OCI-LY3 (cell line): ENCODE measurements at regions not wholly inside any gene's neighbourhood (a gene's known extent, or its start where the extent isn't known, plus 50 kb on each side); places are given as distances from the start of the nearest gene placed in this dataset.

Experiments
- H2AFZ ChIP-seq: fragments of 200-600, 300-600 bp; shearing (Covaris generic); 2 replicates; pipeline ENCODE4 v1.6.0; 2014; ENCODE audit warnings: antibody characterized with exemption, low read depth, low read length
- H3K27ac ChIP-seq: fragments of 200-600, 300-600 bp; sonication (generic); 2 replicates; pipeline ENCODE4 v1.5.1; 2014; ENCODE audit warnings: mild to moderate bottlenecking, low read length, moderate library complexity, mixed read lengths
- H3K27me3 ChIP-seq: fragments of 200-600, 300-600 bp; sonication (generic); 2 replicates; pipeline ENCODE4 v1.6.1; 2014; ENCODE audit warnings: low read depth, low read length, mixed read lengths
- H3K36me3 ChIP-seq: fragments of 200-600, 300-600 bp; sonication (generic); replicated peaks from 2 replicates; pipeline ENCODE3; 2014; ENCODE audit warnings: low read depth, low read length, mixed read lengths
- H3K4me1 ChIP-seq: fragments of 300-600, 200-600 bp; sonication (generic); 2 replicates; pipeline ENCODE4 v1.6.1; 2014; ENCODE audit warnings: low read length, mixed read lengths
- H3K4me2 ChIP-seq: fragments of 200-600, 300-600 bp; sonication (generic); 2 replicates; pipeline ENCODE4 v1.6.1; 2014; ENCODE audit warnings: low read length, mixed read lengths
- H3K4me3 ChIP-seq: fragments of 300-600, 200-600 bp; sonication (generic); 2 replicates; pipeline ENCODE4 v1.5.1; 2014; ENCODE audit warnings: antibody characterized with exemption, mild to moderate bottlenecking, low read length, moderate library complexity
- H3K79me2 ChIP-seq: fragments of 300-600, 200-600 bp; shearing (Covaris generic); 2 replicates; pipeline ENCODE4 v1.6.1; 2014; ENCODE audit warnings: mild to moderate bottlenecking, low read length, mixed read lengths
- H3K9ac ChIP-seq: fragments of 300-600, 200-600 bp; shearing (Covaris generic); 2 replicates; pipeline ENCODE4 v1.6.0; 2014; ENCODE audit warnings: mild to moderate bottlenecking, low read length, moderate library complexity
- H3K9me3 ChIP-seq: fragments of 200-600, 300-600 bp; shearing (Covaris generic); 2 replicates; pipeline ENCODE4 v1.6.1; 2014; ENCODE audit warnings: low read length, mixed read lengths; ENCODE audit not compliant: insufficient read depth
- H4K20me1 ChIP-seq: fragments of 200-600, 300-600 bp; sonication (generic); 2 replicates; pipeline ENCODE4 v1.6.1; 2016; ENCODE audit warnings: low read length, mixed read lengths; ENCODE audit not compliant: insufficient read depth
- EZH2phosphoT487 ChIP-seq: fragments of 200-600 bp; shearing (Covaris generic); IDR thresholded peaks from 2 replicates; pipeline ENCODE4 v1.6.1; 2018; ENCODE audit warnings: antibody characterized with exemption, mixed run types, low read depth
- TF ChIP-seq, protein P1 (sequence below): fragments of 200-600, 300-600 bp; sonication (generic); IDR thresholded peaks from 2 replicates; pipeline ENCODE4 v1.5.1; 2014; ENCODE audit warnings: antibody characterized with exemption, low read length, low read depth

DNA sequence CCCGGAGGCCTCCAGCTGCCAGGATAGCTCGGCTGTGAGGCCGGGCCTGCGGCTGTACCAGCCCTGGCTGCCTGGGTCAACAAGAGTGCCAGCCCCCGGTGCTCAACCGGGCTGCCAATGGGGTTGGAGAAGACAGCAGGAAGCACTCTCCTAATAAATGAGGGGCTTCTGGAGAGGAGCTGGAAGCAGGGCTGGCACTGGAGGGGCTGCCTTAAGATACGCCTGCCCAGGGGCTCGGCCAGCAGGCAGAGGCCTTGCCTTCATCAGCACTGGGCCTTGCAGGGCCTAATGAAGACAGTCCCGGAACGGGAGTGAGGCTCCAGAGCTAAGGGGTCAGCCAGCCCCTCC is 73.6 kb downstream of the TEX51 start:
- Histone ChIP-seq H3K36me3 (no peaks in the 10 kb centered on the region), H3K4me2 (peak overlapping the region; percentile 88), H3K9me3 (no peaks in the 10 kb centered on the region), H2AFZ (peak overlapping the region; percentile 88), H3K4me1 (peaks cover 3% of the 10 kb centered on the region; the same call in 1 of the 2 replicates), H3K27me3 (peaks cover 20% of the 10 kb centered on the region; the same call in 1 of the 2 replicates), H4K20me1 (no peaks in the 10 kb centered on the region), H3K4me3 (peak overlapping the region; percentile 76), H3K27ac (no peak overlapping the region), H3K79me2 (no peaks in the 10 kb centered on the region), H3K9ac (peak overlapping the region; percentile 61)
- TF ChIP-seq EZH2phosphoT487 = no peak
- TF ChIP-seq, protein P1, sequence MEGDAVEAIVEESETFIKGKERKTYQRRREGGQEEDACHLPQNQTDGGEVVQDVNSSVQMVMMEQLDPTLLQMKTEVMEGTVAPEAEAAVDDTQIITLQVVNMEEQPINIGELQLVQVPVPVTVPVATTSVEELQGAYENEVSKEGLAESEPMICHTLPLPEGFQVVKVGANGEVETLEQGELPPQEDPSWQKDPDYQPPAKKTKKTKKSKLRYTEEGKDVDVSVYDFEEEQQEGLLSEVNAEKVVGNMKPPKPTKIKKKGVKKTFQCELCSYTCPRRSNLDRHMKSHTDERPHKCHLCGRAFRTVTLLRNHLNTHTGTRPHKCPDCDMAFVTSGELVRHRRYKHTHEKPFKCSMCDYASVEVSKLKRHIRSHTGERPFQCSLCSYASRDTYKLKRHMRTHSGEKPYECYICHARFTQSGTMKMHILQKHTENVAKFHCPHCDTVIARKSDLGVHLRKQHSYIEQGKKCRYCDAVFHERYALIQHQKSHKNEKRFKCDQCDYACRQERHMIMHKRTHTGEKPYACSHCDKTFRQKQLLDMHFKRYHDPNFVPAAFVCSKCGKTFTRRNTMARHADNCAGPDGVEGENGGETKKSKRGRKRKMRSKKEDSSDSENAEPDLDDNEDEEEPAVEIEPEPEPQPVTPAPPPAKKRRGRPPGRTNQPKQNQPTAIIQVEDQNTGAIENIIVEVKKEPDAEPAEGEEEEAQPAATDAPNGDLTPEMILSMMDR = no peak

DNA sequence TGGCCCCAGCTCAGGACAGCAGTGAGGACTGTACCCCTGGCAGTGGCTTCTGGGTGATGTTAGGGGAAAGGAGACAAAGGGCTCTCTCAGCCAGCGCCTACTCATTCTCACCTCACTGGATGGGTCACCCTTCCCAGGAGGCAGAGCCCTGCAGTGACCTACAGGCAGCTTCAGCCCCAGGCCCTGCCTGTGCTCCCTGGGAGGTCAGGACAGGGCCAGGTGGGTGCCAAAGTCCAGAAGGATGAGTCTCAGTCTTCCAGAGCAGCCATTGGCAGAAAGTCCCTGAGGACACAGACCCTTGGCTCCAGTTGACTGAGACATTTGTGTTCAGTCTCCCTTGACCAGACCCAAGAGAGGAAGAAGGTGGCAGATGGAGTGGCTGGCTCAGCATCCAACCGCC is 75.1 kb downstream of the TEX51 start:
- Histone ChIP-seq H3K36me3 (no peaks in the 10 kb centered on the region), H3K27me3 (peaks cover 20% of the 10 kb centered on the region; the same call in 1 of the 2 replicates), H3K9me3 (no peaks in the 10 kb centered on the region), H3K27ac (no peak overlapping the region), H2AFZ (no peak overlapping the region), H3K4me3 (no peak overlapping the region), H3K79me2 (no peaks in the 10 kb centered on the region), H3K4me2 (no peak overlapping the region), H3K4me1 (peaks cover 3% of the 10 kb centered on the region; the same call in 1 of the 2 replicates), H3K9ac (no peak overlapping the region), H4K20me1 (no peaks in the 10 kb centered on the region)
- no peak for TF ChIP-seq EZH2phosphoT487
- TF ChIP-seq, protein P1 = no peak

DNA sequence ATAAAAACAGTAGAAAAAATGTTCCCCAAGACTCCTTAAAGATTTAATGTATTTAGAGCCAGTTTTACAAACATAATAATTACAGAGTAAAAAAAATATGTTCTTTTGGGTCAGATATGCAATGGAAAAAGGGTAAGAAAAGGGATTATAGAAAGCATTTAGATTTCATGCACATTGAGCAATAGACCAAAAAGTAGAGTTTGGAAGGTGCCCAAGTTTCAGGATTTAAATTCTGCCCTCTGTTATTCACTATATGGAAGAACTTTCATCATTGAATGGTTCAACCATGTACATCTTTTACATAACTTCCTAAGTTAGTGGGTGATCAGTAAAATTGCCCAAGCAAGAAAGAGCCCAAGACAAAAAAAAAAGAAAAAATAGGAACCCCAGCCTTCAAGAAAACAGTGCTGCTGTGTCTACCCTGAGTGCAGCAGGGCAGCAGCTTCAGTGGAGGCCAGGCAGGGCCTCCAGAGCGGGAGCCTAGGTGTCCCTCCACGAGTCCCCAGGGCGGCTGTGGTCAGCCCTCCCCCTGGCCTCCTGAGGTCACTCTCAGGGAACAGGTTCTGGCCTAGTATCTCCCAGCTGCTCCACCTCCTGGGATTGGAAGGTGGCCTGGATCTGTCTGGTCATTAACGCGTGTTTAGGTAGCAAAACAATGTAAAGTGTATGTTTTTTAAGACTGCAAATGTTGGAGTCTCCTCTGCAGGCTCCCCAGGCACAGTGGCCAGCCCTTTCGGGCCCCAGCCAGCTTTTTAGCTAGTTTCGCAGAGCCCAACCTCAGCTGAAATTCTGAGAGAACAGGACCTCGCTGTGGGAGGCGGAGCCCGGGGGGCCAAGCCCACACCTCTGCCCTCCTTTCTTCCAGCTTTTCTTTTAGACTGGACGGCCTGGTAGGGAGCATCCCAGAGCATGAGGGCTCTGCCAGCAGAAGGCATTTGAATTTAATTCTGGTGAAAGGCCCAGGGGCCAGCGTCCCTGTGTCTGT is 77.3 kb downstream of the TEX51 start:
- H2AFZ ChIP-seq = no peak overlapping the region
- no peak overlapping the region for H3K9ac ChIP-seq
- H3K27ac ChIP-seq = no peak overlapping the region
- no peaks in the 10 kb centered on the region for H3K79me2 ChIP-seq
- no peaks in the 10 kb centered on the region for H3K36me3 ChIP-seq
- peaks cover 3% of the 10 kb centered on the region; the same call in 1 of the 2 replicates for H3K27me3 ChIP-seq
- TF ChIP-seq EZH2phosphoT487 = no peak
- TF ChIP-seq, protein P1 = no peak
- no peaks in the 10 kb centered on the region for H3K9me3 ChIP-seq
- H3K4me2 ChIP-seq = no peak overlapping the region
- no peak overlapping the region for H3K4me3 ChIP-seq
- H3K4me1 ChIP-seq = peaks cover 3% of the 10 kb centered on the region; the same call in 1 of the 2 replicates
- H4K20me1 ChIP-seq = no peaks in the 10 kb centered on the region

DNA sequence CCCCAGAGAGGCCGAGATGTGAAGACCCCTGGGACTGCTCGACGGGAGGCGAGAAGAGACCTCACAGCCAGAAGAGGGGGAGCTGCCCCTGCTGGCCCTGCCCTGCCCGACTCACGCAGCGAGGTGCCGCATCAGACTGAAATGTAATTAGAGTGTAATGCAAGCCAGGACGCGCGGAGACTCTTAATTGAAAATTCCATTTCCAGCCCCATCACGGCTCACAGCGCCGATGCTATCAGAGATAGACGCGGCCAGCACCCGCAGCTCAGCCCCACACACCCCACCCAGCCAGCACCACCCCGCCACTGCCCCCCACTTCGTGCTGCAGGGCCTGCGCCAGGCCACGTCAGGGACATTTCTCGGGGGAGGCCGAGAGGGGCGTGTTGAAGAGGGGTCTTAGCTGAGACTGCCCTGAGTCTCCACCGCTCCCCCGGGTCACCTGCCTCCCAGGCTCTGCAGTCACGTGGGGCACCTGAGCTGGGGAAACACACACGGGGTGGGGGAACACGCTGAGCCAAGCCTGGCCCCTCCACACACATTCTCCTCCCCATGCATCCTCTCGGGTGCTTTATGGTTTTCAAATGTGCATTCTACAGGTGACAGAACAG is 78.1 kb downstream of the TEX51 start:
- no peak overlapping the region for H3K27ac ChIP-seq
- TF ChIP-seq, protein P1 = no peak
- TF ChIP-seq EZH2phosphoT487 = no peak
- H4K20me1 ChIP-seq = no peaks in the 10 kb centered on the region
- H3K4me2 ChIP-seq = no peak overlapping the region
- H3K27me3 ChIP-seq = no peaks in the 10 kb centered on the region
- no peak overlapping the region for H3K9ac ChIP-seq
- no peak overlapping the region for H3K4me3 ChIP-seq
- no peaks in the 10 kb centered on the region for H3K9me3 ChIP-seq
- H3K79me2 ChIP-seq = no peaks in the 10 kb centered on the region
- peaks cover 3% of the 10 kb centered on the region; the same call in 1 of the 2 replicates for H3K4me1 ChIP-seq
- no peak overlapping the region for H2AFZ ChIP-seq
- H3K36me3 ChIP-seq = no peaks in the 10 kb centered on the region
